ENCODE measurements at regions not wholly inside any gene's neighbourhood (a gene's known extent, or its start where the extent isn't known, plus 50 kb on each side); places are given as distances from the start of the nearest gene placed in this dataset.
"Not testable (repeated sequence)": the region's sequence is repeated elsewhere in the genome, so short reads cannot be mapped to it uniquely, and the experiment has no call there.

GRCh38 chr15:53022788-53023187, 232.7 kb upstream of the ONECUT1 start:
- H3K4me1 ChIP-seq: no peaks in the 10 kb centered on the region
- H3K4me3 ChIP-seq: no peak overlapping the region
- TF ChIP-seq POLR2A (IDR thresholded peaks at IDR 0.05): no peak
- H3K27ac ChIP-seq: no peak overlapping the region
- no peaks in the 10 kb centered on the region for H3K36me3 ChIP-seq
- H3K27me3 ChIP-seq: peaks cover 10% of the 10 kb centered on the region
- ATAC-seq: no peak
- 75 to 100% methylated on average over 1 to 3 of the region's 4 CpGs for WGBS, 2 donors (ENCODE audit: low coverage in 1 of 2)
- peaks cover 0 to 11% (median 0%) of the 10 kb centered on the region in 3 donors for H3K9me3 ChIP-seq

- 83 to 94% methylated on average over 2 of the region's 2 CpGs for WGBS, 2 donors (ENCODE audit: low coverage in 1 of 2)
- H3K27me3 ChIP-seq: no peaks in the 10 kb centered on the region
- H3K4me3 ChIP-seq: no peak overlapping the region
- no peak overlapping the region for H3K27ac ChIP-seq
- H3K4me1 ChIP-seq: no peaks in the 10 kb centered on the region
- no peak for ATAC-seq
- TF ChIP-seq EP300 (IDR thresholded peaks at IDR 0.05) (no peak), POLR2AphosphoS5 (IDR thresholded peaks at IDR 0.05) (no peak), CTCF (IDR thresholded peaks at IDR 0.05) (no peak), POLR2A (IDR thresholded peaks at IDR 0.05) (no peak)
- no peaks in the 10 kb centered on the region for H3K36me3 ChIP-seq
- no peaks in the 10 kb centered on the region for H3K9me3 ChIP-seq
Measured at GRCh38 chr15:53013329-53013728, 223.2 kb upstream of the ONECUT1 start.

GRCh38 chr15:53011779-53012178, 221.6 kb upstream of the ONECUT1 start:
- ATAC-seq, H3K9me3 ChIP-seq, H3K4me3 ChIP-seq, H3K27me3 ChIP-seq, H3K36me3 ChIP-seq, H3K27ac ChIP-seq, H3K4me1 ChIP-seq: not testable (repeated sequence)
- WGBS, 2 donors (ENCODE audit: low coverage in 1 of 2): 76 to 82% methylated on average over 2 of the region's 2 CpGs

- Histone ChIP-seq H3K4me3 (no peak overlapping the region), H3K36me3 (no peaks in the 10 kb centered on the region), H3K4me1 (no peaks in the 10 kb centered on the region), H3K27me3 (peaks cover 7% of the 10 kb centered on the region), H3K27ac (no peak overlapping the region), H3K9me3 (no peaks in the 10 kb centered on the region)
- ATAC-seq: no peak
- 20 to 43% methylated on average over 1 of the region's 1 CpG for WGBS, 2 donors (ENCODE audit: low coverage in 1 of 2)
- TF ChIP-seq CTCF (IDR thresholded peaks at IDR 0.05) (no peak), EP300 (IDR thresholded peaks at IDR 0.05) (no peak), POLR2A (IDR thresholded peaks at IDR 0.05) (no peak), POLR2AphosphoS5 (IDR thresholded peaks at IDR 0.05) (no peak)
Measured at GRCh38 chr15:53009093-53009492, 219.0 kb upstream of the ONECUT1 start.

GRCh38 chr15:53000409-53000808, 210.3 kb upstream of the ONECUT1 start:
- TF ChIP-seq POLR2A (IDR thresholded peaks at IDR 0.05): no peak
- TF ChIP-seq POLR2AphosphoS5 (IDR thresholded peaks at IDR 0.05): no peak
- TF ChIP-seq EP300 (IDR thresholded peaks at IDR 0.05): no peak
- no peak for TF ChIP-seq CTCF (IDR thresholded peaks at IDR 0.05)
- no peaks in the 10 kb centered on the region for H3K36me3 ChIP-seq
- H3K27ac ChIP-seq: no peak overlapping the region
- H3K27me3 ChIP-seq: no peaks in the 10 kb centered on the region
- 62 to 65% methylated on average over 3 to 4 of the region's 4 CpGs for WGBS, 2 donors (ENCODE audit: low coverage in 1 of 2)
- peaks cover 0 to 5% (median 0%) of the 10 kb centered on the region in 3 donors for H3K9me3 ChIP-seq
- no peak overlapping the region for H3K4me3 ChIP-seq
- no peak for ATAC-seq
- no peaks in the 10 kb centered on the region for H3K4me1 ChIP-seq

GRCh38 chr15:52997123-52997522, 207.0 kb upstream of the ONECUT1 start:
- no peaks in the 10 kb centered on the region for H3K4me1 ChIP-seq
- no peak for ATAC-seq
- no peaks in the 10 kb centered on the region for H3K27me3 ChIP-seq
- no peak overlapping the region for H3K4me3 ChIP-seq
- TF ChIP-seq POLR2A (IDR thresholded peaks at IDR 0.05) (no peak), CTCF (IDR thresholded peaks at IDR 0.05) (no peak), EP300 (IDR thresholded peaks at IDR 0.05) (no peak), POLR2AphosphoS5 (IDR thresholded peaks at IDR 0.05) (no peak)
- peaks cover 0 to 21% (median 0%) of the 10 kb centered on the region in 3 donors for H3K9me3 ChIP-seq
- H3K27ac ChIP-seq: no peak overlapping the region
- H3K36me3 ChIP-seq: no peaks in the 10 kb centered on the region

Data from gastroesophageal sphincter (tissue), 4 donors.